SK-N-SH treated with all-trans-retinoic acid at 6 μM for 48 hours (cell line): ENCODE measurements at regions not wholly inside any gene's neighbourhood (a gene's known extent, or its start where the extent isn't known, plus 50 kb on each side); places are given as distances from the start of the nearest gene placed in this dataset.

ENCODE experiments used
- ATAC-seq: fragments of 200-7000 bp; cut with Tn5 transposase; 3 replicates; pipeline ENCODE4 v1.9.1; 2020; ENCODE audit warnings: mild to moderate bottlenecking, moderate library complexity
- ARNTL ChIP-seq: fragments of 450-650 bp; formaldehyde crosslinking; IDR thresholded peaks from 2 replicates; pipeline ENCODE4 v1.5.0; 2020; ENCODE audit warnings: low read depth, mild to moderate bottlenecking, moderate library complexity, borderline replicate concordance
- CSDC2 ChIP-seq: fragments of 250-450 bp; sonication (Bioruptor Pico); IDR thresholded peaks from 2 replicates; pipeline ENCODE4 v1.5.0; 2020; ENCODE audit warnings: mild to moderate bottlenecking, moderate library complexity
- ESRRG ChIP-seq: fragments of 250-450 bp; sonication (Bioruptor Pico); IDR thresholded peaks from 2 replicates; pipeline ENCODE4 v1.6.1; 2021; ENCODE audit warnings: mild to moderate bottlenecking
- GLIS3 ChIP-seq: fragments of 250-450 bp; sonication (Bioruptor Pico); IDR thresholded peaks from 2 replicates; pipeline ENCODE4 v1.5.0; 2020; ENCODE audit warnings: mild to moderate bottlenecking, moderate library complexity
- ISL1 ChIP-seq: fragments of 250-450 bp; sonication (Bioruptor Pico); IDR thresholded peaks from 2 replicates; pipeline ENCODE4 v2.1.2; 2022; ENCODE audit warnings: mild to moderate bottlenecking, moderate library complexity
- OSR1 ChIP-seq: fragments of 250-450 bp; sonication (Bioruptor Pico); IDR thresholded peaks from 2 replicates; pipeline ENCODE4 v1.8.0; 2022; ENCODE audit warnings: moderate library complexity, mild to moderate bottlenecking, inconsistent platforms
- PATZ1 ChIP-seq: fragments of 250-450 bp; sonication (Bioruptor Pico); IDR thresholded peaks from 2 replicates; pipeline ENCODE4 v1.8.0; 2020; ENCODE audit warnings: mild to moderate bottlenecking, moderate library complexity, borderline replicate concordance
- PPARA ChIP-seq: fragments of 250-450 bp; sonication (Bioruptor Pico); IDR thresholded peaks from 2 replicates; pipeline ENCODE4 v1.5.0; 2020; ENCODE audit warnings: mild to moderate bottlenecking, borderline replicate concordance
- RARB ChIP-seq: fragments of 250-450 bp; sonication (Bioruptor Pico); IDR thresholded peaks from 2 replicates; pipeline ENCODE4 v1.8.0; 2021; ENCODE audit warnings: mild to moderate bottlenecking, moderate library complexity
- SNAI2 ChIP-seq: fragments of 250-450 bp; sonication (Bioruptor Pico); IDR thresholded peaks from 2 replicates; pipeline ENCODE4 v1.5.0; 2020; ENCODE audit warnings: mild to moderate bottlenecking, moderate library complexity
- TCF4 ChIP-seq: fragments of 250-450 bp; sonication (Bioruptor Pico); IDR thresholded peaks from 2 replicates; pipeline ENCODE4 v1.8.0; 2021; ENCODE audit warnings: mild to moderate bottlenecking, moderate library complexity, borderline replicate concordance
- TOX ChIP-seq: fragments of 250-450 bp; sonication (Bioruptor Pico); IDR thresholded peaks from 2 replicates; pipeline ENCODE4 v1.8.0; 2021; ENCODE audit warnings: mild to moderate bottlenecking, moderate library complexity, borderline replicate concordance
- ZC3H10 ChIP-seq: fragments of 250-450 bp; sonication (Bioruptor Pico); IDR thresholded peaks from 2 replicates; pipeline ENCODE4 v1.5.1; 2021; ENCODE audit warnings: mild to moderate bottlenecking, moderate library complexity
- ZFP3 ChIP-seq: fragments of 250-450 bp; sonication (Bioruptor Pico); IDR thresholded peaks from 2 replicates; pipeline ENCODE4 v1.5.0; 2020; ENCODE audit warnings: mild to moderate bottlenecking, moderate library complexity
- ZFP30 ChIP-seq: fragments of 450-650 bp; formaldehyde crosslinking; IDR thresholded peaks from 2 replicates; pipeline ENCODE4 v1.5.0; 2022; ENCODE audit warnings: mild to moderate bottlenecking, moderate library complexity
- ZNF565 ChIP-seq: fragments of 450-650 bp; formaldehyde crosslinking; conservative IDR thresholded peaks from 2 replicates; pipeline ENCODE4 v1.5.0; 2020; ENCODE audit warnings: low read depth, mild to moderate bottlenecking, moderate library complexity
- ZNF70 ChIP-seq: fragments of 450-650 bp; formaldehyde crosslinking; IDR thresholded peaks from 2 replicates; pipeline ENCODE4 v1.5.0; 2020; ENCODE audit warnings: mild to moderate bottlenecking, moderate library complexity
- ZNF8 ChIP-seq: fragments of 450-650 bp; formaldehyde crosslinking; IDR thresholded peaks from 2 replicates; pipeline ENCODE4 v1.5.0; 2020; ENCODE audit warnings: mild to moderate bottlenecking, moderate library complexity
- TF ChIP-seq, protein P1 (sequence below): fragments of 250-450 bp; sonication (Bioruptor Pico); IDR thresholded peaks from 2 replicates; pipeline ENCODE4 v1.5.1; 2021; ENCODE audit warnings: mild to moderate bottlenecking, moderate library complexity
- TF ChIP-seq, protein P2 (sequence below): fragments of 250-450 bp; sonication (Bioruptor Pico); IDR thresholded peaks from 2 replicates; pipeline ENCODE4 v1.5.1; 2020; ENCODE audit warnings: low read depth, mild to moderate bottlenecking, moderate library complexity
- TF ChIP-seq, protein P3 (sequence below): fragments of 250-450 bp; sonication (Bioruptor Pico); IDR thresholded peaks from 2 replicates; pipeline ENCODE4 v1.5.0; 2020; ENCODE audit warnings: mild to moderate bottlenecking, moderate library complexity

GRCh38 chrX:35406386-35406785 is 391.8 kb upstream of the MAGEB16 start (continued):
- TF ChIP-seq ZC3H10 (CRISPR knock-in tag) (no peak), SNAI2 (no peak), TCF4 (CRISPR knock-in tag) (no peak), ZNF70 (CRISPR knock-in tag) (no peak), ZFP30 (no peak)
- TF ChIP-seq, all 23 proteins: peak for 0

DNA sequence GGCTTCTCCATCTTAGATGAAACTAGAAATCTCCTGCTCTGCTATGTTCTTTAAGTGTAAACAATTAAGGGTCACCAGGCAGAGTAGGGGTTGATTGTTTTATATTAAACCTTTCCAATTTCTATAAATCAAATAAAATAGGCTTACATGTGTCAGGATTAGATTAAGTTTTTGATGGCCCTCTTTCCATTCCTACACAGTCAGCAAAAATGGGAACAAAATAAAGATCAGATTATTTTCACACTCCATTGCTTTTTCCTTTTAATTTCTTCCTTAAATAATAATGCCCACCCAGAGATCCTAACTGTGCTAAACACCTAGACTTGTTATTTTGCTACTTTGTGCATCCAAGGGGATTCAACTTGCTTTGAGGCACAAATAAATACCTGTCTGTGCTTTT is 381.4 kb upstream of the MAGEB16 start:
- TF ChIP-seq, protein P1, sequence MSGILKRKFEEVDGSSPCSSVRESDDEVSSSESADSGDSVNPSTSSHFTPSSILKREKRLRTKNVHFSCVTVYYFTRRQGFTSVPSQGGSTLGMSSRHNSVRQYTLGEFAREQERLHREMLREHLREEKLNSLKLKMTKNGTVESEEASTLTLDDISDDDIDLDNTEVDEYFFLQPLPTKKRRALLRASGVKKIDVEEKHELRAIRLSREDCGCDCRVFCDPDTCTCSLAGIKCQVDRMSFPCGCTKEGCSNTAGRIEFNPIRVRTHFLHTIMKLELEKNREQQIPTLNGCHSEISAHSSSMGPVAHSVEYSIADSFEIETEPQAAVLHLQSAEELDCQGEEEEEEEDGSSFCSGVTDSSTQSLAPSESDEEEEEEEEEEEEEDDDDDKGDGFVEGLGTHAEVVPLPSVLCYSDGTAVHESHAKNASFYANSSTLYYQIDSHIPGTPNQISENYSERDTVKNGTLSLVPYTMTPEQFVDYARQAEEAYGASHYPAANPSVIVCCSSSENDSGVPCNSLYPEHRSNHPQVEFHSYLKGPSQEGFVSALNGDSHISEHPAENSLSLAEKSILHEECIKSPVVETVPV (CRISPR knock-in tag) = no peak
- TF ChIP-seq OSR1 (CRISPR knock-in tag) (no peak), PATZ1 (CRISPR knock-in tag) (no peak), TOX (CRISPR knock-in tag) (no peak), ISL1 (CRISPR knock-in tag) (no peak), ZFP3 (no peak), ZC3H10 (CRISPR knock-in tag) (no peak), PPARA (CRISPR knock-in tag) (no peak), ZNF8 (CRISPR knock-in tag) (no peak), GLIS3 (CRISPR knock-in tag) (no peak)
- TF ChIP-seq, protein P2, sequence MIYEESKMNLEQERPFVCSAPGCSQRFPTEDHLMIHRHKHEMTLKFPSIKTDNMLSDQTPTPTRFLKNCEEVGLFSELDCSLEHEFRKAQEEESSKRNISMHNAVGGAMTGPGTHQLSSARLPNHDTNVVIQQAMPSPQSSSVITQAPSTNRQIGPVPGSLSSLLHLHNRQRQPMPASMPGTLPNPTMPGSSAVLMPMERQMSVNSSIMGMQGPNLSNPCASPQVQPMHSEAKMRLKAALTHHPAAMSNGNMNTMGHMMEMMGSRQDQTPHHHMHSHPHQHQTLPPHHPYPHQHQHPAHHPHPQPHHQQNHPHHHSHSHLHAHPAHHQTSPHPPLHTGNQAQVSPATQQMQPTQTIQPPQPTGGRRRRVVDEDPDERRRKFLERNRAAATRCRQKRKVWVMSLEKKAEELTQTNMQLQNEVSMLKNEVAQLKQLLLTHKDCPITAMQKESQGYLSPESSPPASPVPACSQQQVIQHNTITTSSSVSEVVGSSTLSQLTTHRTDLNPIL = no peak
- TF ChIP-seq, protein P3, sequence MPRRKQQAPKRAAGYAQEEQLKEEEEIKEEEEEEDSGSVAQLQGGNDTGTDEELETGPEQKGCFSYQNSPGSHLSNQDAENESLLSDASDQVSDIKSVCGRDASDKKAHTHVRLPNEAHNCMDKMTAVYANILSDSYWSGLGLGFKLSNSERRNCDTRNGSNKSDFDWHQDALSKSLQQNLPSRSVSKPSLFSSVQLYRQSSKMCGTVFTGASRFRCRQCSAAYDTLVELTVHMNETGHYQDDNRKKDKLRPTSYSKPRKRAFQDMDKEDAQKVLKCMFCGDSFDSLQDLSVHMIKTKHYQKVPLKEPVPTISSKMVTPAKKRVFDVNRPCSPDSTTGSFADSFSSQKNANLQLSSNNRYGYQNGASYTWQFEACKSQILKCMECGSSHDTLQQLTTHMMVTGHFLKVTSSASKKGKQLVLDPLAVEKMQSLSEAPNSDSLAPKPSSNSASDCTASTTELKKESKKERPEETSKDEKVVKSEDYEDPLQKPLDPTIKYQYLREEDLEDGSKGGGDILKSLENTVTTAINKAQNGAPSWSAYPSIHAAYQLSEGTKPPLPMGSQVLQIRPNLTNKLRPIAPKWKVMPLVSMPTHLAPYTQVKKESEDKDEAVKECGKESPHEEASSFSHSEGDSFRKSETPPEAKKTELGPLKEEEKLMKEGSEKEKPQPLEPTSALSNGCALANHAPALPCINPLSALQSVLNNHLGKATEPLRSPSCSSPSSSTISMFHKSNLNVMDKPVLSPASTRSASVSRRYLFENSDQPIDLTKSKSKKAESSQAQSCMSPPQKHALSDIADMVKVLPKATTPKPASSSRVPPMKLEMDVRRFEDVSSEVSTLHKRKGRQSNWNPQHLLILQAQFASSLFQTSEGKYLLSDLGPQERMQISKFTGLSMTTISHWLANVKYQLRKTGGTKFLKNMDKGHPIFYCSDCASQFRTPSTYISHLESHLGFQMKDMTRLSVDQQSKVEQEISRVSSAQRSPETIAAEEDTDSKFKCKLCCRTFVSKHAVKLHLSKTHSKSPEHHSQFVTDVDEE = no peak
- ATAC-seq = no peak

DNA sequence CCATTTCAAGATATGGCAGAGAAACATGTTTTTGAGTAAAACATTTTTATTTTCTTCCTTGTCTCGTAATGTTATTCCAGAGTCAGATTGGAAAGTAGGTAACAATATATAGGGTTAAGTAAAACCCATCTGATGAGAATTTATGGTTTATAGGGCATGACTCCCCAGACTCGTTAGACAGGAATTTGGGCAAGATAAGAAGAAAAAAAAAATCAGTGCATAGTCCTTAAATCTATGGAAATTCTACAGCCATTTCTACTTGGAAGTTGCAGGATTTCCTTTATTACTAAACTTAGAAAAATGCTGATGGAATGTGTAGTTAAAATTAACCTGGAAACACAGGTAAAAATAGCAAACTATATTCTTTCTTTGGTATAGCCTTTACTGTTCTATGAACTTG is 366.1 kb upstream of the MAGEB16 start:
- TF ChIP-seq ZNF8 (CRISPR knock-in tag) (no peak), CSDC2 (CRISPR knock-in tag) (no peak), RARB (CRISPR knock-in tag) (no peak), OSR1 (CRISPR knock-in tag) (no peak), SNAI2 (no peak), ZNF565 (CRISPR knock-in tag) (no peak), TCF4 (CRISPR knock-in tag) (no peak), GLIS3 (CRISPR knock-in tag) (no peak), ARNTL (no peak), ZNF70 (CRISPR knock-in tag) (no peak), ZFP30 (no peak), PPARA (CRISPR knock-in tag) (no peak), ESRRG (no peak)
- TF ChIP-seq, protein P3 = no peak
- TF ChIP-seq, protein P2 = no peak
- TF ChIP-seq, protein P1 (CRISPR knock-in tag) = no peak
- no peak for ATAC-seq
